Bronchial epithelial cell (primary cell): ENCODE measurements at regions not wholly inside any gene's neighbourhood (a gene's known extent, or its start where the extent isn't known, plus 50 kb on each side); places are given as distances from the start of the nearest gene placed in this dataset.

Source experiments
- DNase-seq: peaks from one replicate; pipeline ENCODE4 v3.0.0-alpha.2; 2010; ENCODE audit warnings: low read depth
- FAIRE-seq: peaks from 2 replicates; lab custom pipeline; 2011; peaks lifted over from hg19 to GRCh38; lab: Jason Lieb, UNC
- H3K27me3 ChIP-seq: 2 replicates; pipeline ENCODE4 v1.5.1; 2011; ENCODE audit warnings: low read length; ENCODE audit not compliant: control insufficient read depth, insufficient read depth
- H3K36me3 ChIP-seq: 2 replicates; pipeline ENCODE4 v1.5.1; 2011; ENCODE audit warnings: low read length; ENCODE audit not compliant: control insufficient read depth, insufficient read depth
- H3K4me3 ChIP-seq: 2 replicates; pipeline ENCODE4 v1.5.1; 2011; ENCODE audit warnings: mild to moderate bottlenecking, low read depth, low read length, control low read depth
- CTCF ChIP-seq: IDR thresholded peaks from 2 replicates; pipeline ENCODE4 v1.5.1; 2011; ENCODE audit warnings: mild to moderate bottlenecking, moderate library complexity, low read length, control low read depth, inconsistent platforms; ENCODE audit not compliant: insufficient read depth, severe bottlenecking

- H3K27me3 ChIP-seq = no peaks in the 10 kb centered on the region
- no peaks in the 10 kb centered on the region for H3K36me3 ChIP-seq
- no peak for TF ChIP-seq CTCF
- FAIRE-seq = no peak
- no peak for DNase-seq
- no peak overlapping the region for H3K4me3 ChIP-seq
Measured at GRCh38 chr2:153228904-153229303, 249.7 kb downstream of the RPRM start.

- no peaks in the 10 kb centered on the region for H3K27me3 ChIP-seq
- FAIRE-seq = no peak
Measured at GRCh38 chr2:153227981-153228380, 250.6 kb downstream of the RPRM start.

GRCh38 chr2:153222231-153223165, 256.1 kb downstream of the RPRM start:
- no peak for FAIRE-seq
- H3K36me3 ChIP-seq = no peaks in the 10 kb centered on the region
- no peak overlapping the region for H3K4me3 ChIP-seq
- DNase-seq = no peak
- H3K27me3 ChIP-seq = no peaks in the 10 kb centered on the region
- no peak for TF ChIP-seq CTCF

More at GRCh38 chr2:153227981-153228380, 250.6 kb downstream of the RPRM start:
- Histone ChIP-seq H3K36me3 (no peaks in the 10 kb centered on the region), H3K4me3 (no peak overlapping the region)
- no peak for TF ChIP-seq CTCF
- DNase-seq = no peak

- Histone ChIP-seq H3K36me3 (no peaks in the 10 kb centered on the region), H3K27me3 (no peaks in the 10 kb centered on the region), H3K4me3 (no peak overlapping the region)
- TF ChIP-seq CTCF = no peak
- DNase-seq (no peak), FAIRE-seq (no peak)
Measured at GRCh38 chr2:153221506-153221905, 257.1 kb downstream of the RPRM start.

GRCh38 chr2:153221087-153221486, 257.5 kb downstream of the RPRM start:
- no peaks in the 10 kb centered on the region for H3K27me3 ChIP-seq
- no peak for FAIRE-seq
- H3K36me3 ChIP-seq = no peaks in the 10 kb centered on the region
- no peak for DNase-seq
- H3K4me3 ChIP-seq = no peak overlapping the region
- no peak for TF ChIP-seq CTCF
